ENCODE measurements at regions not wholly inside any gene's neighbourhood (a gene's known extent, or its start where the extent isn't known, plus 50 kb on each side); places are given as distances from the start of the nearest gene placed in this dataset.

DNA sequence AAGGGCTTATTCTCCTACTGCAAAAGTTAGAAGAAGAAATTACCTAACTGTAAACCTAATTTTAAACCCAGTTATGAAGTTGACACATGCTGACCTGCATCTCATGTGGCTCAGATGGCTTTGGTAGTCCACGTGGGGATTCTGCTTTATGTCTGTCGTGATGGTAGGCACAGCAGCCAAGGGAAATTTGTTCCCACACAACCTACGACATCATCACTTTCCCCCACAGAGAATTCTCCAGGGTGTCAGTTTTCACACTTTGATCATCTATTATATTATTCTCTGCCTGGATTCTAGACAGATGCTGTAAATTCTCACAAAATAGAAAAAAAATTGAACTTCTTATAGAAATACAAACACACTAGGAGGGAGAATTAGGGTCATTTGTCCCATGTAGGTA is 70.6 kb downstream of the PTHLH start:
- Histone ChIP-seq H3K27ac (no peak overlapping the region), H3K4me3 (no peak overlapping the region), H3K4me1 (peaks cover 0 to 9% (median 0%) of the 10 kb centered on the region in 3 donors), H3K36me3 (no peaks in the 10 kb centered on the region), H3K9me3 (no peaks in the 10 kb centered on the region), H3K27me3 (no peaks in the 10 kb centered on the region)
- TF ChIP-seq POLR2A (IDR thresholded peaks at IDR 0.05) = no peak
- TF ChIP-seq, protein P1, sequence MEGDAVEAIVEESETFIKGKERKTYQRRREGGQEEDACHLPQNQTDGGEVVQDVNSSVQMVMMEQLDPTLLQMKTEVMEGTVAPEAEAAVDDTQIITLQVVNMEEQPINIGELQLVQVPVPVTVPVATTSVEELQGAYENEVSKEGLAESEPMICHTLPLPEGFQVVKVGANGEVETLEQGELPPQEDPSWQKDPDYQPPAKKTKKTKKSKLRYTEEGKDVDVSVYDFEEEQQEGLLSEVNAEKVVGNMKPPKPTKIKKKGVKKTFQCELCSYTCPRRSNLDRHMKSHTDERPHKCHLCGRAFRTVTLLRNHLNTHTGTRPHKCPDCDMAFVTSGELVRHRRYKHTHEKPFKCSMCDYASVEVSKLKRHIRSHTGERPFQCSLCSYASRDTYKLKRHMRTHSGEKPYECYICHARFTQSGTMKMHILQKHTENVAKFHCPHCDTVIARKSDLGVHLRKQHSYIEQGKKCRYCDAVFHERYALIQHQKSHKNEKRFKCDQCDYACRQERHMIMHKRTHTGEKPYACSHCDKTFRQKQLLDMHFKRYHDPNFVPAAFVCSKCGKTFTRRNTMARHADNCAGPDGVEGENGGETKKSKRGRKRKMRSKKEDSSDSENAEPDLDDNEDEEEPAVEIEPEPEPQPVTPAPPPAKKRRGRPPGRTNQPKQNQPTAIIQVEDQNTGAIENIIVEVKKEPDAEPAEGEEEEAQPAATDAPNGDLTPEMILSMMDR (IDR thresholded peaks at IDR 0.05) = no peak
- no peak for DNase-seq
- intact Hi-C loops (cut with DNase I) = no loop called here
- WGBS, 2 donors = 40 to 47% methylated on average over 3 of the region's 3 CpGs

DNA sequence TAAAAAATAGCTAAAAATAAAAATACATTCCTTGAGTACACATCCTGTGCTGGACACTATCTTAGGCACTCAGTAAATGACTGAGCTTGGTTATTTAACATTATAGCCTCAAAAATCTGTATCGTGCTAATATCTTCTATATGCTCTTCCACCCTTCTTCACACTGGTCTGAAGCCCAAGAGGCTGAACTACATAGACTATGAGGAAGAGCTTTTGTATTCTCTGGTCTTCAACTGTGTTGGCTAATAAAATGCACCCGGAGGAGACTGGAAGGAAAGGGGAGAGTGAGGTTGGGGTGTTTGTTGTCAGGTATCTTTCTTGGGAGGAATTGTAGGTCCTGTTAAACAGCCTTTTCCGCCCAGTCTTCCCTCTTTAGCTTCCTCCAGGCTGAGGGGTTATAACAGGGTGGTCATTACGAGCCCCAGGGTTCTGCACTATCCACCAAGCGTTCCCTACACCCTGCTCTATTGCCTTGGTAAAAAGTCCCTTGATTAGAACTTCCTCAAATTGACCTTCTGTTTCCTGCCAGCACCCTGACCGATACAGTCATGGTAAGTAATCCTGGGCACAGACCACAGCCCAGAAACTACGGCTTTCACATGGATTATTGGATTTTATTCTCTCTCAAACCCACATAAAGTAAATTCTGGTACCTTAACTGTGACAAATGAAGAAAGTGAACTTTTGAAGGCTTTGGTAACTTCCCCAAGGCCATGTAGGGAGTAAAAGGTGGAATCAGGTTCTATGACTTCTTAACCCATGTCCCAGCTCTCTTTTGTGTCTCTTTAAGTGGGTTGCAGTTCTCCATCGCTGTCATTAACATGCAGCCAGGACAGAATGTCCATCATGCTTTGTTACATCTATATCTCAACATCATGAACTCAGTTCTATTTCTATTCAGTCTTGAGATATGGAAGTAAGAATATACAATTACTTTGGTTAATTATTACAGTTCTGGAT is 71.3 kb downstream of the PTHLH start:
- Histone ChIP-seq H3K27ac (no peak overlapping the region), H3K27me3 (no peaks in the 10 kb centered on the region), H3K36me3 (no peaks in the 10 kb centered on the region), H3K4me1 (peaks cover 0 to 9% (median 0%) of the 10 kb centered on the region in 3 donors), H3K9me3 (no peaks in the 10 kb centered on the region), H3K4me3 (no peak overlapping the region)
- WGBS, 2 donors = 71 to 78% methylated on average over 8 of the region's 8 CpGs
- intact Hi-C loops (cut with DNase I) = no loop called here
- TF ChIP-seq, protein P1 (IDR thresholded peaks at IDR 0.05) = no peak
- TF ChIP-seq POLR2A (IDR thresholded peaks at IDR 0.05) = no peak
- no peak for DNase-seq

DNA sequence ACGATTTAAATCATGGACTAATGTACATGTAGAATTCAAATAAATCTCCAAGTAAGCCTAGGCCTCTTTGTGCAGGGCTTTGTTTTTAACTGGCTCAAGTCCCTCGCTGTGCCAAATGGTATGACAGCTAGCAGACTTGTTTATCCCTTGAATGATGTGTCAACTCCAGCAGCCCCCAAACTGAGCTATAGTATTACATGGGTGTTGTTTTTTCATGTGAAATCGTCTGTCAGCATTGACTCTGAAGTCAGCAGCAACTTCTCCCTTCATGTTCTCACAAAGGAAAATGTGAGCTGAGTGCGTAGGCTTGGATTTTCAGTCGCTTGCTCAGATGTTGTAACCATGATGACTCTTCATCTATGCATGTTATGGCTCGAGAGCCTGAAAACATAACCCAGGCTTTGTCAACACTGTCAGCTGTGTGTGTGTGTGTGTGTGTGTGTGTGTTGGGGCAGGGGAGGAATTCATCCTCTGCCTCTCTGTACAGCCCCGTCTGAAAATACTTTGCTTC is 73.3 kb downstream of the PTHLH start:
- no peaks in the 10 kb centered on the region for H3K36me3 ChIP-seq
- no peaks in the 10 kb centered on the region for H3K27me3 ChIP-seq
- DNase-seq = no peak
- TF ChIP-seq, protein P1 (IDR thresholded peaks at IDR 0.05) = peak in 1 of 6 experiments; percentile 18
- TF ChIP-seq POLR2A (IDR thresholded peaks at IDR 0.05) = no peak
- intact Hi-C loops (cut with DNase I) = no loop called here
- H3K9me3 ChIP-seq = no peaks in the 10 kb centered on the region
- 18 to 49% methylated on average over 7 of the region's 7 CpGs for WGBS, 2 donors
- H3K27ac ChIP-seq = peak overlapping the region in 1 of 4 donors; percentile 39
- H3K4me3 ChIP-seq = no peak overlapping the region
- peaks cover 0 to 9% (median 0%) of the 10 kb centered on the region in 3 donors for H3K4me1 ChIP-seq

DNA sequence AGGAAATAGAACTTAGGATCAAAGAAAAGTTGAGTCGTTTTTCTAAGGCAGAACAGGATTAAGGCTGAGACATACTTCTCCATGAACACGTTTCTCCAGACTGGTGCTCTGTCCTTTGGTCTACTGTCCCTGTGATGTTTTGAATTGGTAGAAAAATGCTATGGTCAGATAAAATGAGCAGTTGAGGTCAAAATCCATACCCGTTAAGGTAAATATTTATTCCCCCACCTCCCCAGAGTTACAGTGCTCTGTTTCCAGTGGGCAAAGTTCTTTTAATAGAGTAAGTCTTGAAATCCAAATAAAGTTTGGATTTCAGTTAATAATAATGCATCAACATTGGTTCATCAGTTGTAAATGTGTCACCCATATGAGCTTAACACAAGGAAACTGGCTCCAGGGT is 74.5 kb downstream of the PTHLH start:
- intact Hi-C loops (cut with DNase I) = no loop called here
- H3K9me3 ChIP-seq = no peaks in the 10 kb centered on the region
- H3K36me3 ChIP-seq = no peaks in the 10 kb centered on the region
- no peak overlapping the region for H3K27ac ChIP-seq
- no peak overlapping the region for H3K4me3 ChIP-seq
- WGBS, 2 donors = 69 to 75% methylated on average over 3 of the region's 3 CpGs
- DNase-seq = no peak
- TF ChIP-seq, protein P1 (IDR thresholded peaks at IDR 0.05) = no peak
- TF ChIP-seq POLR2A (IDR thresholded peaks at IDR 0.05) = no peak
- H3K4me1 ChIP-seq = peaks cover 0 to 9% (median 0%) of the 10 kb centered on the region in 3 donors
- no peaks in the 10 kb centered on the region for H3K27me3 ChIP-seq

DNA sequence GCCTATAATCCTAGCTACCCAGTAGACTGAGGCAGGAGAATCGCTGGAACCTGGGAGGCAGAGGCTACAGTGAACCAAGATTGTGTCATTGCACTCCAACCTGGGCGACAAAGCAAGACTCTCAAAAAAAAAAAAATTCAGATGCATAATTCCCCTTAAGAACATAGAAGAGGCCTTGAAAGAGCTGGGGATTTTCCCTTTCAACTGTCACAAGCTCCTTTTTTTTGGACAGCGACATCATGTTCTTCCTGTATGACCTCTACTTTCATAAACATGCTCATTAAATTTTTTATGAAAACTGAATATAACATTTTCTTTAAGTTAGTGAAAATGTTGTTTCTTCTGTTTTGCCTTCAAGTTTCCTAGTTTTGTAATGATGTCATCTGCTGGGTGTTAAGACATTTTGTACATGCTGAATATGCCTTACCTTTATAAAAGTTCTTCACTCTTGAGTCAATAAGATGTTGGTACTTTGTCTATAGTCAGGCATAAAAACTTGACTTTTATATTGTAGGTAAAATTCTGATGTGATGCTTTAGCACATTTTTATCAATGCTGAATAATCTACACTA is 76.0 kb downstream of the PTHLH start:
- no peak overlapping the region for H3K4me3 ChIP-seq
- peaks cover 0 to 9% (median 0%) of the 10 kb centered on the region in 3 donors for H3K4me1 ChIP-seq
- intact Hi-C loops (cut with DNase I) = no loop called here
- DNase-seq = no peak
- no peaks in the 10 kb centered on the region for H3K36me3 ChIP-seq
- 73 to 89% methylated on average over 3 of the region's 3 CpGs for WGBS, 2 donors
- H3K9me3 ChIP-seq = no peaks in the 10 kb centered on the region
- TF ChIP-seq, protein P1 (IDR thresholded peaks at IDR 0.05) = no peak
- TF ChIP-seq POLR2A (IDR thresholded peaks at IDR 0.05) = no peak
- no peak overlapping the region for H3K27ac ChIP-seq
- H3K27me3 ChIP-seq = no peaks in the 10 kb centered on the region

All from esophagus squamous epithelium (tissue), 5 donors.